Psoas muscle (tissue), 7 donors: ENCODE measurements at regions not wholly inside any gene's neighbourhood (a gene's known extent, or its start where the extent isn't known, plus 50 kb on each side); places are given as distances from the start of the nearest gene placed in this dataset.

Source experiments
- ATAC-seq, 4 donors: fragments of 200-7000 bp; cut with Tn5 transposase; one replicate each; pipeline ENCODE4 v1.9.1; 2020; ENCODE audit warnings: moderate library complexity in 3 of 4, mild to moderate bottlenecking in 2 of 4
- DNase-seq, 2 donors: peaks; one replicate each; pipeline ENCODE4 v3.0.0-alpha.2; 2020
- H3K27ac ChIP-seq: fragments of 200-600 bp; one replicate; pipeline ENCODE4 v1.8.0; 2022
- H3K27me3 ChIP-seq, 3 donors: fragments of 200-600 bp in 1 of 3; one replicate each; pipeline versions ENCODE4 v1.6.1 to v1.8.0; 2013 to 2022; ENCODE audit warnings: low read length in 2 of 3, mild to moderate bottlenecking in 2 of 3, moderate library complexity in 1 of 3; ENCODE audit not compliant: insufficient read depth in 3 of 3
- H3K36me3 ChIP-seq, 2 donors: fragments of 200-600 bp in 1 of 2; one replicate each; pipeline versions ENCODE4 v1.6.1 to v1.8.0; 2013 to 2022; ENCODE audit warnings: low read depth in 1 of 2, mild to moderate bottlenecking in 1 of 2, moderate library complexity in 1 of 2; ENCODE audit not compliant: insufficient read depth in 1 of 2
- H3K4me1 ChIP-seq: fragments of 200-600 bp; one replicate; pipeline ENCODE4 v1.8.0; 2022
- H3K4me3 ChIP-seq: fragments of 200-600 bp; one replicate; pipeline ENCODE4 v1.8.0; 2022; ENCODE audit warnings: mild to moderate bottlenecking
- H3K9me3 ChIP-seq: fragments of 200-600 bp; one replicate; pipeline ENCODE4 v1.8.0; 2022
- CTCF ChIP-seq: fragments of 200-600 bp; IDR thresholded peaks from one replicate; pipeline ENCODE4 v1.8.0; 2022; ENCODE audit warnings: antibody characterized with exemption
- WGBS, 3 donors: extraction: QIAGEN DNeasy Blood & Tissue Kit; methylation state at CpG; one replicate each; pipeline versions ENCODE4 v1.1.6 to v1.1.7; 2013; 5-methylcytosine and 5-hydroxymethylcytosine counted together
- intact Hi-C, 2 donors: fragments of 100-400 bp; cut with DNase I; formaldehyde crosslinking; loops; one replicate each; pipeline versions ENCODE4 v1.11.0 to v1.14.2; 2022
- donor health status: healthy with polysubstance abuse.
- donor health status: DM: no; HTN: no; CAD: no; lungs with moderate emphysema.
- donor health status: Bipolar disorder and iron deficiency.
- donor health status: healthy.
- donor health status: DM: yes; HTN: yes; CAD: no.
- donor health status: DM: no; HTN: no; CAD: no.
- donor health status: DM: yes; HTN: yes; CAD: no.

GRCh38 chr11:79932612-79933011 lies 491.8 kb upstream of the TENM4 start:
- Histone ChIP-seq H3K9me3 (no peaks in the 10 kb centered on the region), H3K27me3 (peaks cover 0 to 4% (median 0%) of the 10 kb centered on the region in 3 donors), H3K4me1 (no peaks in the 10 kb centered on the region), H3K4me3 (no peak overlapping the region), H3K36me3 (no peaks in the 10 kb centered on the region), H3K27ac (no peak overlapping the region)
- ATAC-seq = no peak
- intact Hi-C loops = no loop called here
- 72 to 89% (median 79%) methylated on average over 1 of the region's 1 CpG for WGBS, 3 donors
- TF ChIP-seq CTCF = no peak
- no peak for DNase-seq

GRCh38 chr11:79931692-79932091 lies 490.9 kb upstream of the TENM4 start:
- Histone ChIP-seq H3K4me1 (no peaks in the 10 kb centered on the region), H3K36me3 (no peaks in the 10 kb centered on the region), H3K27me3 (no peaks in the 10 kb centered on the region), H3K9me3 (no peaks in the 10 kb centered on the region), H3K4me3 (no peak overlapping the region), H3K27ac (no peak overlapping the region)
- no peak for ATAC-seq
- intact Hi-C loops = no loop called here
- DNase-seq = no peak
- 85 to 100% (median 88%) methylated on average over 1 of the region's 1 CpG for WGBS, 3 donors
- TF ChIP-seq CTCF = no peak

- no peak for DNase-seq
- Histone ChIP-seq H3K36me3 (no peaks in the 10 kb centered on the region), H3K27ac (no peak overlapping the region), H3K4me1 (no peaks in the 10 kb centered on the region), H3K27me3 (no peaks in the 10 kb centered on the region), H3K4me3 (no peak overlapping the region), H3K9me3 (peaks cover 4% of the 10 kb centered on the region)
- TF ChIP-seq CTCF = no peak
- no peak for ATAC-seq
- 91 to 97% (median 95%) methylated on average over 2 of the region's 2 CpGs for WGBS, 3 donors
- intact Hi-C loops = no loop called here
These were observed 485.9 kb upstream of the TENM4 start for GRCh38 chr11:79926707-79927106.

- DNase-seq (no peak), ATAC-seq (no peak)
- WGBS, 3 donors = 71 to 86% (median 75%) methylated on average over 3 of the region's 3 CpGs
- Histone ChIP-seq H3K27me3 (no peaks in the 10 kb centered on the region), H3K36me3 (no peaks in the 10 kb centered on the region), H3K4me1 (no peaks in the 10 kb centered on the region), H3K4me3 (no peak overlapping the region), H3K9me3 (peaks cover 4% of the 10 kb centered on the region), H3K27ac (no peak overlapping the region)
- intact Hi-C loops = no loop called here
- no peak for TF ChIP-seq CTCF
These were observed 484.7 kb upstream of the TENM4 start for GRCh38 chr11:79925570-79925969.

- ATAC-seq (no peak), DNase-seq (no peak)
- Histone ChIP-seq H3K27me3 (no peaks in the 10 kb centered on the region), H3K27ac (no peak overlapping the region), H3K4me3 (no peak overlapping the region), H3K36me3 (no peaks in the 10 kb centered on the region), H3K4me1 (no peaks in the 10 kb centered on the region), H3K9me3 (peaks cover 4% of the 10 kb centered on the region)
- intact Hi-C loops = no loop called here
- WGBS, 3 donors = 95 to 96% (median 96%) methylated on average over 3 of the region's 3 CpGs
- TF ChIP-seq CTCF = no peak
These were observed 481.8 kb upstream of the TENM4 start for GRCh38 chr11:79922641-79923040.
